ENCODE measurements at regions not wholly inside any gene's neighbourhood (a gene's known extent, or its start where the extent isn't known, plus 50 kb on each side); places are given as distances from the start of the nearest gene placed in this dataset.

- TF ChIP-seq GATA2 (IDR thresholded peaks at IDR 0.05; ENCODE audit: low read depth, low read length) (no peak), GATA3 (IDR thresholded peaks at IDR 0.05; ENCODE audit: low read depth, low read length) (no peak)
Measured at GRCh38 chr2:120989512-120990441, 254.1 kb downstream of the GLI2 start.

Measured in SH-SY5Y (cell line).